Nephron (organoid): ENCODE measurements at regions not wholly inside any gene's neighbourhood (a gene's known extent, or its start where the extent isn't known, plus 50 kb on each side); places are given as distances from the start of the nearest gene placed in this dataset.

ENCODE experiments used
- H3K27ac Mint-ChIP-seq, 3 experiments: 2 replicates each; pipeline ENCODE4 v1.8.0; 2020; ENCODE audit warnings: mixed read lengths in 3 of 3, mild to moderate bottlenecking in 2 of 3, moderate library complexity in 1 of 3
- H3K27me3 Mint-ChIP-seq: 2 replicates; pipeline ENCODE4 v1.8.0; 2021; ENCODE audit warnings: low read depth, mild to moderate bottlenecking, moderate library complexity, mixed read lengths
- H3K36me3 Mint-ChIP-seq: 2 replicates; pipeline ENCODE4 v1.8.0; 2020; ENCODE audit warnings: low read depth, mixed read lengths
- H3K4me1 Mint-ChIP-seq: 2 replicates; pipeline ENCODE4 v1.8.0; 2020; ENCODE audit warnings: mixed read lengths
- H3K4me3 Mint-ChIP-seq, 3 experiments: 2 replicates each; pipeline ENCODE4 v1.8.0; 2020; ENCODE audit warnings: mild to moderate bottlenecking in 3 of 3, mixed read lengths in 3 of 3, moderate library complexity in 2 of 3
- H3K9me3 Mint-ChIP-seq: 2 replicates; pipeline ENCODE4 v1.8.0; 2020; ENCODE audit warnings: mixed read lengths
- CTCF ChIP-seq, 3 experiments: fragments of 200-600 bp; sonication (generic); IDR thresholded peaks; one replicate each; pipeline ENCODE4 v1.5.0; 2021; ENCODE audit warnings: antibody characterized with exemption in 3 of 3; ENCODE audit not compliant: unreplicated experiment in 3 of 3

- H3K36me3 Mint-ChIP-seq: no peaks in the 10 kb centered on the region
- H3K9me3 Mint-ChIP-seq: no peaks in the 10 kb centered on the region
- H3K27me3 Mint-ChIP-seq: no peaks in the 10 kb centered on the region
- no peak overlapping the region for H3K4me3 Mint-ChIP-seq
- no peak for TF ChIP-seq CTCF (IDR thresholded peaks at IDR 0.05; ENCODE audit: unreplicated experiment in 3 of 3)
- H3K4me1 Mint-ChIP-seq: peaks cover 63% of the 10 kb centered on the region
- peak overlapping the region in 2 of 3 experiments; percentile 2 to 55 for H3K27ac Mint-ChIP-seq
Measured at GRCh38 chr20:53753880-53754459, 160.3 kb upstream of the ZNF217 start.

DNA sequence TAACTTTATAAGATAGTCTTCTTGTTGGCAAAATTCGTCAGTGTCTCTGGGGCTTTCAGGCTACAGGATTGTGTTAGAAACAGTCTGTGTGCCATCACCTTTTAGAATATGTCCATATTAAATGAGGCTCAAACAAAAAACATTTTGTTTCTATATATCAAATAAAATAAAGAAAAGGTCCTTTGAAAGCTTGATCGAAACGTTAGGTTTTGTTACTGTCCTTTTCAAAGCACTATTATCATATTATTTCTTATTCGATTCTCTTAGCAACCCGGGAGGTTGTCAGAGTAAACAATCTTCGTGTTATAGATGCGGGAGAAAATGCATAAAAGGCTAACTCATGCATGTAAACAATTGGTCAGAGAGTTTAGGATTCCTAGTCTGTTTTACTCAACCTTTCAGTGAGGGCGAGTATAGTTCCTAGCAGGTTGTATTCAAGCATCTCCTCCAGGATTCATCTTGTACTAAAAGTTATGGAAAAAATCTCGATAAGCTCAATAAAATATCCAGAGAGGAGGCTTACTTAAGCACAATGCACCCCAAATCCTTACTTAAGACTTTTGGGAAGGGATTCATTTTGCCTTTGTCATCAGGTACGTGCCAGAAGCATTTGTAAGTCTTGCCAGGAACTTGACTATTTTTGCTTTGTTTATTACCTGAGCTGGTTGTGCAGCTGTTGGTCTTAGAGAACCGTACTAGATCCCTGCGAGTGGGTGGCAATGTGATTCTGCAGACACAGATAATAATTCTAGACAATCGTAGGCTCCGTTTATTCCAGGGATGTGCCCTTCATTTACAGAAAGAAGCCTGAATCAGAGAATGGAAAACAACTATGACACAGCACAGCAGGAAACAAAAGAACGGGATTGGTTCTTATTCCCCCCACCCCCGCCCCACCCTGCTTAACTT lies 159.6 kb upstream of the ZNF217 start:
- TF ChIP-seq CTCF (IDR thresholded peaks at IDR 0.05; ENCODE audit: unreplicated experiment in 3 of 3): no peak
- H3K9me3 Mint-ChIP-seq: no peaks in the 10 kb centered on the region
- H3K27ac Mint-ChIP-seq: peak overlapping the region in 2 of 3 experiments; percentile 50 to 93
- H3K27me3 Mint-ChIP-seq: no peaks in the 10 kb centered on the region
- H3K4me3 Mint-ChIP-seq: no peak overlapping the region
- no peaks in the 10 kb centered on the region for H3K36me3 Mint-ChIP-seq
- peaks cover 65% of the 10 kb centered on the region for H3K4me1 Mint-ChIP-seq

GRCh38 chr20:53752583-53752970 lies 158.9 kb upstream of the ZNF217 start:
- no peaks in the 10 kb centered on the region for H3K36me3 Mint-ChIP-seq
- H3K9me3 Mint-ChIP-seq: no peaks in the 10 kb centered on the region
- TF ChIP-seq CTCF (IDR thresholded peaks at IDR 0.05; ENCODE audit: unreplicated experiment in 3 of 3): no peak
- H3K27me3 Mint-ChIP-seq: no peaks in the 10 kb centered on the region
- peaks cover 65% of the 10 kb centered on the region for H3K4me1 Mint-ChIP-seq
- no peak overlapping the region for H3K4me3 Mint-ChIP-seq
- H3K27ac Mint-ChIP-seq: peak overlapping the region; percentile 74 to 95 (median 93)

DNA sequence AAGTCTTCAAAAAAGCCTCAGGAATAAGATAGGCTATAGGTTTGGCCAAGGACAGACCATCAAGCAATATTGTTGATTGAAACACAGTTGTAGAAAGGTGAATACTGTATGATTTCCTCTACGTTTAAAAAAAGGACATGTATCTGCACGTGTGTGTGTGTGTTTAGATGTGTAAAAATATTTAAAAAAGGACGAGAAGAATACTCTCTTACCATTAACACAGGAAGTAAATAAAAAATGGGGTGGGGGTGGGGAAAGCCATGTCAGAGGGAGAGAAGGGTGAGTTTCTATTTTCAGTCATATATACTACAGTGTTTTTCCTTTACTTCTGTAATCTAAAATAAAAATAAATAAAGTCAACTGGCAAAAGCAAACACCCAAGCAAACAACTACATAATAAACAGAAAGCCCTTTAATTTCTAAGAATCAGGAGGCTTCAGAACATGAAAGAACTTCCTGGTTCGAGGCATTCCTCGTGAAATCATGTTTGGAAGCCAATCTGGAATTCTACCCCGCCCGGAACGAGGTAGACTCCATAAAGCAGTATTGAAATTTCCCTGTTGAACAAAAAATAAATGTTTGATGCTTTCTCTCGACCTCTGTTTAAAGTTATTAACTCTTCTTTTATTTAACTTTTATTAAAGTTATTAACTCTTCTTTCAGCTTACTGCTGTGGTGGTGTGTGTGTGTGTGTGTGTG lies 158.1 kb upstream of the ZNF217 start:
- H3K27ac Mint-ChIP-seq: peak overlapping the region; percentile 92 to 95 (median 93)
- peaks cover 65% of the 10 kb centered on the region for H3K4me1 Mint-ChIP-seq
- no peaks in the 10 kb centered on the region for H3K9me3 Mint-ChIP-seq
- no peaks in the 10 kb centered on the region for H3K27me3 Mint-ChIP-seq
- TF ChIP-seq CTCF (IDR thresholded peaks at IDR 0.05; ENCODE audit: unreplicated experiment in 3 of 3): no peak
- no peaks in the 10 kb centered on the region for H3K36me3 Mint-ChIP-seq
- peak overlapping the region in 1 of 3 experiments; percentile 0 for H3K4me3 Mint-ChIP-seq

DNA sequence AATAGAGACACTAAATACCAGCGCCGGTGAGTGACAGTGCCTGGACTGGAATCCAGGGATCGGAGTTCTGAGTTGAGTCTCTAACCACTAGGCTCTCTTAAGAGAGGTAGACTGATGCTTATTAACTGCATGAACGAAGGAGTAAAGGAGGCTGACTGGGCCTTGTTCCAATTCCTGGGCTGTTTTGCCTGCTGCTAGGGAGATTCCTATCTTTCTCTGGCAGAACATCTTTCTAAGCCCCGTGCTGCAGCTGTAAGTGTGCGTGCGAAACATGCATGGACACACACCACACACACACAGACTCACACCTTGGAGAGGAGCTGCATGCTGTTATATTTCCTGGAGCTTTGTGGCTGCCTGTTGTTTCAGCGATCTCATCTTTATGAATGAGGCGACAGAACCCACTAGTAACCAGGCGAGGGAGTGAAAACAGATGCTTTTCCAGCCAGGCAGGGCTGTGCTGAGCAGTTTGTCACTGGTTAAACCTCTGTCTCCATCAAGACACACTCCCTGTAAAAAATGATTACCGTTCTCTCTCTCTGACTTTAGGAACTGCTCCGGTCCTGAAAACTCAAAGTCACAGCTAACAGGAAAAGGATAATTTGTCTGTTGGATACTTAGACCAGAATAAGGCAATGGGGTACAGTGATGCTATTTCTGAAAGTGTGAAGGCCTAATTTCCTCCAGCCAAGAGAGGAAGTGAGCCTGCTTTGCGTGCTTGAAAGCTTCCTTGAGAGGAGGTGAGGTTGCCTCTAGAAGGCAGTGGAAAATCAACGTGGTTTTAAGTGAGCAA lies 157.4 kb upstream of the ZNF217 start:
- Mint-ChIP-seq H3K36me3 (no peaks in the 10 kb centered on the region), H3K27me3 (no peaks in the 10 kb centered on the region), H3K4me3 (peak overlapping the region in 2 of 3 experiments; percentile 0 to 13), H3K27ac (peak overlapping the region; percentile 92 to 95 (median 93)), H3K9me3 (no peaks in the 10 kb centered on the region), H3K4me1 (peaks cover 59% of the 10 kb centered on the region)
- no peak for TF ChIP-seq CTCF (IDR thresholded peaks at IDR 0.05; ENCODE audit: unreplicated experiment in 3 of 3)
